GM12875 (cell line): ENCODE measurements at regions not wholly inside any gene's neighbourhood (a gene's known extent, or its start where the extent isn't known, plus 50 kb on each side); places are given as distances from the start of the nearest gene placed in this dataset.

Experiments used
- H3K4me3 ChIP-seq: one replicate; pipeline ENCODE4 v1.5.1; 2011; ENCODE audit warnings: low read depth, low read length, control low read depth
- CTCF ChIP-seq: IDR thresholded peaks from 2 replicates; pipeline ENCODE4 v1.5.1; 2011; ENCODE audit warnings: low read depth, mild to moderate bottlenecking, control low read depth, inconsistent platforms, low read length, moderate library complexity, borderline replicate concordance; ENCODE audit not compliant: insufficient read depth

DNA sequence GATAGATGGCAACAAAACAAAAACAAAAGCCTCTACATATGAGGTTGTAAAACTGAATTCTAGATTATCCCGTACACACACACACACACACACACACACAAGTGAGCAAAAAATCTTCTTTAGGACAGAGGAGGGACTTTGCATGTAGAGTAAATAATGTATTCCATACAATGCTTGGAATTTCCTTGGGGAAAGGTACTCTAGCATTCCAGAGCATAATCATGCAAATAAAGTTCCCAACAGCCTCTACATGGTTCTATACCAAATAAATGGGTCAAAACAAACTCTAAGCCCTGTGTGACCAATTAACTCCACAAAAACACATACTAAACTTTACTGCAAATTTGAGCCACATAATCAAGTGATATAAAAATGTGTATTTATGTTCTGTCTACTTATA, 191.4 kb downstream of the RBM43 start:
- no peak for TF ChIP-seq CTCF
- H3K4me3 ChIP-seq: no peak overlapping the region

DNA sequence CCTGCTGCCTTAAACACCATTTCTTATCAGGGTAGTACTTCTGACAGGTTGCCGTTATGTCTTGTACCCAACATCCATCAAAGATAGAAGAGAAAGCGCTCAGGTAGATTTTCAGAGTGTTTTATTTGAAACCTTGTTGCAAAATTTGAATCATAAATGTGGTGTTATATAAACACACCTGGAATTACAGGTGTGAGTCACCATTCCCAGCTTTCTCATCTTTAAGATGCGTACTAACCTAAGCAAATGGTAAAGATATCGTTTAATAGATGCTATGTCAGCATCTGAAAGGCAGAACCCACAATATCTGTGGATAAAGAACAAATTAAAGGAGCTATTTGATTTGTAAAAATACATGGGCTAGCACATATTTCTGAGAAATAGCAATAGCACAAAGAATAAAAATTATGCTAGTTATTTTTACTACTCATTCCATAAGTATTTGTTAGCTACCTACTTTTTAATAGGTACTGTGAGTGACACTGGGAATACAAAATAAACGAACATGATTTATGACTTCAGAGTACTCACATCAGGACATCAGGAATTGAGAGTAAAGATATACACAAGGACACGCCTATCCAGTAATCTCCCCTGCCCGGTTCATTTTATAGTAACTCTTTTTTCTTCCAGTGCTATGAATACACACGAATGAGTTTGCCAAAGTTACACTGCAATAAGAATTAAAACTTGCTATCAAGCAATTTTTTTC, 193.8 kb downstream of the RBM43 start:
- TF ChIP-seq CTCF: no peak
- no peak overlapping the region for H3K4me3 ChIP-seq

DNA sequence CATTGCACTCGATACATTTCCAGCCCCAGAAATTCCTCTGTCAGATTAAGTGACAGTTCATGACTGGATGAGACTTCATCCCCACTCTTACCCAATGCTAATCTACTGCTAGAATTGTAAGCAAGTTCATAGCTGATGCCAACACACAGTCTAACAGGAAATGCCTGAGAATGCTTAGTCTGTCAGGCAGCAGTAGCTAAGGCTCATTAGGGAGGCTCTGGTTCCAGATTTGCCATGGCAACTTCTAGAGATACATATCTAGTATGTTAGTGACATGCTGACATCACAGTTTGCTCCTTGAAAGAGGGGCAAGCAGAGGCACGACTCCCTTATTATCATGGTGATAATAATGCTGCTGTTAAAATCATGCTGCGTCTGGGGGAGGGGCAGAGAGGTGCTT, 198.4 kb downstream of the RBM43 start:
- no peak overlapping the region for H3K4me3 ChIP-seq

GRCh38 chr2:151060287-151060686, 201.4 kb downstream of the RBM43 start:
- TF ChIP-seq CTCF: no peak
- no peak overlapping the region for H3K4me3 ChIP-seq

More for the DNA sequence above, 198.4 kb downstream of the RBM43 start:
- no peak for TF ChIP-seq CTCF

GRCh38 chr2:151056870-151057269, 204.8 kb downstream of the RBM43 start:
- TF ChIP-seq CTCF: no peak
- no peak overlapping the region for H3K4me3 ChIP-seq

- no peak for TF ChIP-seq CTCF
- no peak overlapping the region for H3K4me3 ChIP-seq
Observed at GRCh38 chr2:151053661-151053990, 208.0 kb downstream of the RBM43 start.

- TF ChIP-seq CTCF: no peak
- H3K4me3 ChIP-seq: no peak overlapping the region
Observed at GRCh38 chr2:151052850-151053660, 208.6 kb downstream of the RBM43 start.
